GM23338 (cell line): ENCODE measurements at regions not wholly inside any gene's neighbourhood (a gene's known extent, or its start where the extent isn't known, plus 50 kb on each side); places are given as distances from the start of the nearest gene placed in this dataset.

Source experiments
- ATAC-seq: fragments of 200-7000 bp; cut with Tn5 transposase; 3 replicates; pipeline ENCODE4 v1.9.1; 2020
- DNase-seq: peaks from one replicate; pipeline ENCODE4 v3.0.0-alpha.2; 2015; ENCODE audit warnings: low spot score
- H2AFZ ChIP-seq: fragments of 200-600 bp; sonication (generic); 2 replicates; pipeline ENCODE4 v1.8.0; 2016; ENCODE audit warnings: antibody characterized with exemption, mild to moderate bottlenecking, moderate library complexity
- H3F3A ChIP-seq: fragments of 200-600 bp; sonication (generic); replicated peaks from 2 replicates; pipeline ENCODE4 v1.8.0; 2017; ENCODE audit warnings: antibody characterized with exemption, mixed run types, low read depth
- H3K27ac ChIP-seq: fragments of 200-600 bp; sonication (generic); 2 replicates; pipeline ENCODE4 v1.6.1; 2016; ENCODE audit warnings: low read depth
- H3K27me3 ChIP-seq: fragments of 200-600 bp; sonication (generic); 2 replicates; pipeline ENCODE4 v1.8.0; 2016; ENCODE audit warnings: mild to moderate bottlenecking, mixed run types, moderate library complexity; ENCODE audit not compliant: insufficient read depth
- H3K36me3 ChIP-seq: fragments of 200-600 bp; sonication (generic); 2 replicates; pipeline ENCODE4 v1.8.0; 2016; ENCODE audit warnings: mild to moderate bottlenecking; ENCODE audit not compliant: insufficient read depth
- H3K4me1 ChIP-seq: fragments of 200-600 bp; sonication (generic); 2 replicates; pipeline ENCODE4 v1.8.0; 2016; ENCODE audit warnings: mild to moderate bottlenecking, moderate library complexity; ENCODE audit not compliant: insufficient read depth
- H3K4me2 ChIP-seq: fragments of 200-600 bp; sonication (generic); 2 replicates; pipeline ENCODE4 v1.7.1; 2017; ENCODE audit warnings: mixed run types
- H3K4me3 ChIP-seq: fragments of 200-600 bp; sonication (generic); 2 replicates; pipeline ENCODE4 v1.6.1; 2016; ENCODE audit warnings: mixed run types
- H3K79me2 ChIP-seq: fragments of 200-600 bp; sonication (generic); replicated peaks from 2 replicates; pipeline ENCODE4 v1.8.0; 2017; ENCODE audit warnings: mild to moderate bottlenecking; ENCODE audit not compliant: insufficient read depth
- H3K9me2 ChIP-seq: fragments of 200-600 bp; sonication (generic); 2 replicates; pipeline ENCODE4 v1.8.0; 2017; ENCODE audit not compliant: insufficient read depth
- H4K20me1 ChIP-seq: fragments of 200-600 bp; sonication (generic); replicated peaks from 2 replicates; pipeline ENCODE4 v1.8.0; 2017; ENCODE audit warnings: mild to moderate bottlenecking; ENCODE audit not compliant: insufficient read depth
- H3K27ac Mint-ChIP-seq: 2 replicates; pipeline ENCODE4 v1.8.0; 2020; ENCODE audit warnings: inconsistent platforms, mild to moderate bottlenecking, moderate library complexity, mixed read lengths
- H3K27me3 Mint-ChIP-seq: 3 replicates; pipeline ENCODE4 v1.8.0; 2022; ENCODE audit warnings: low read depth, mild to moderate bottlenecking, moderate library complexity, mixed read lengths, inconsistent platforms; ENCODE audit not compliant: insufficient read depth, poor library complexity
- H3K36me3 Mint-ChIP-seq: 3 replicates; pipeline ENCODE4 v1.8.0; 2021; ENCODE audit warnings: low read depth, mild to moderate bottlenecking, inconsistent platforms, moderate library complexity, mixed read lengths
- H3K4me1 Mint-ChIP-seq: 3 replicates; pipeline ENCODE4 v1.8.0; 2020; ENCODE audit warnings: mild to moderate bottlenecking, inconsistent platforms, mixed read lengths
- H3K4me3 Mint-ChIP-seq: 3 replicates; pipeline ENCODE4 v1.8.0; 2021; ENCODE audit warnings: moderate library complexity, mild to moderate bottlenecking, inconsistent platforms, mixed read lengths
- H3K9me3 Mint-ChIP-seq: 3 replicates; pipeline ENCODE4 v1.8.0; 2020; ENCODE audit warnings: moderate library complexity, mild to moderate bottlenecking, inconsistent platforms, mixed read lengths
- CREB1 ChIP-seq: fragments of 250-450 bp; sonication (Bioruptor Pico); IDR thresholded peaks from 2 replicates; pipeline ENCODE4 v1.5.0; 2020; ENCODE audit warnings: low read depth, mild to moderate bottlenecking, moderate library complexity
- ETS1 ChIP-seq: IDR thresholded peaks from 2 replicates; pipeline ENCODE4 v1.6.1; 2016; ENCODE audit warnings: antibody characterized with exemption
- EZH2 ChIP-seq: fragments of 200-600 bp; sonication (generic); IDR thresholded peaks from one replicate; pipeline ENCODE4 v1.8.0; 2017; ENCODE audit warnings: antibody characterized with exemption, mild to moderate bottlenecking, low read depth; ENCODE audit not compliant: unreplicated experiment
- EZH2phosphoT487 ChIP-seq: fragments of 200-600 bp; sonication (generic); IDR thresholded peaks from one replicate; pipeline ENCODE4 v1.8.1; 2018; ENCODE audit warnings: antibody characterized with exemption; ENCODE audit not compliant: unreplicated experiment
- POLR2AphosphoS5 ChIP-seq: IDR thresholded peaks from 2 replicates; pipeline ENCODE4 v1.6.1; 2016; ENCODE audit warnings: antibody characterized with exemption, low read depth
- REST ChIP-seq: IDR thresholded peaks from one replicate; pipeline ENCODE4 v1.6.1; 2018; ENCODE audit warnings: antibody characterized with exemption; ENCODE audit not compliant: unreplicated experiment
- ZNF114 ChIP-seq: fragments of 250-450 bp; sonication (Bioruptor Pico); IDR thresholded peaks from 2 replicates; pipeline ENCODE4 v1.5.0; 2020; ENCODE audit warnings: mild to moderate bottlenecking, moderate library complexity
- ZNF331 ChIP-seq: fragments of 250-450 bp; sonication (Bioruptor Pico); IDR thresholded peaks from 2 replicates; pipeline ENCODE4 v1.5.0; 2020; ENCODE audit warnings: low read depth, mild to moderate bottlenecking, moderate library complexity

- TF ChIP-seq CREB1 (CRISPR knock-in tag) = no peak
- TF ChIP-seq ZNF331 (CRISPR knock-in tag) = no peak
- TF ChIP-seq ETS1 = no peak
- no peak for TF ChIP-seq EZH2
- no peak for TF ChIP-seq ZNF114 (CRISPR knock-in tag)
- no peak for TF ChIP-seq REST
- no peak for TF ChIP-seq EZH2phosphoT487
Observed at GRCh38 chr1:25003000-25003399, 72.9 kb upstream of the RUNX3 start (continued).

GRCh38 chr1:25001125-25001915 is 71.2 kb upstream of the RUNX3 start:
- Histone ChIP-seq H3K4me3 (no peak overlapping the region), H3F3A (no peaks in the 10 kb centered on the region), H3K79me2 (no peaks in the 10 kb centered on the region), H3K4me2 (no peak overlapping the region), H3K27ac (no peak overlapping the region), H3K9me2 (0 out of 2 replicates have a peak, but pooled peaks cover 4% of the 10 kb centered on the region), H4K20me1 (no peaks in the 10 kb centered on the region), H2AFZ (no peak overlapping the region), H3K27me3 (no peaks in the 10 kb centered on the region), H3K36me3 (no peaks in the 10 kb centered on the region), H3K4me1 (no peaks in the 10 kb centered on the region)
- H3K4me1 Mint-ChIP-seq = peaks cover 3% of the 10 kb centered on the region; the same call in 2 of the 3 replicates
- no peak overlapping the region for H3K4me3 Mint-ChIP-seq
- ATAC-seq (no peak), DNase-seq (peak; percentile 16)
- TF ChIP-seq ZNF114 (CRISPR knock-in tag) = no peak
- no peaks in the 10 kb centered on the region for H3K9me3 Mint-ChIP-seq
- no peak overlapping the region for H3K27ac Mint-ChIP-seq
- H3K36me3 Mint-ChIP-seq = no peaks in the 10 kb centered on the region
- H3K27me3 Mint-ChIP-seq = peaks cover 12% of the 10 kb centered on the region

GRCh38 chr1:24999906-25000305 is 69.8 kb upstream of the RUNX3 start:
- Mint-ChIP-seq H3K27me3 (peaks cover 15% of the 10 kb centered on the region), H3K4me3 (no peak overlapping the region), H3K36me3 (no peaks in the 10 kb centered on the region), H3K9me3 (no peaks in the 10 kb centered on the region), H3K27ac (no peak overlapping the region), H3K4me1 (no peaks in the 10 kb centered on the region)
- TF ChIP-seq CREB1 (CRISPR knock-in tag) (no peak), ETS1 (no peak), POLR2AphosphoS5 (no peak)
- Histone ChIP-seq H3K4me1 (no peaks in the 10 kb centered on the region), H3K36me3 (no peaks in the 10 kb centered on the region), H4K20me1 (no peaks in the 10 kb centered on the region), H3K9me2 (0 out of 2 replicates have a peak, but pooled peaks cover 4% of the 10 kb centered on the region), H3K27me3 (no peaks in the 10 kb centered on the region), H3K4me3 (no peak overlapping the region), H3K79me2 (no peaks in the 10 kb centered on the region), H3K27ac (no peak overlapping the region), H3F3A (no peaks in the 10 kb centered on the region), H3K4me2 (no peak overlapping the region), H2AFZ (no peak overlapping the region)
- ATAC-seq (no peak), DNase-seq (no peak)
